Esophagus squamous epithelium (tissue), 5 donors: ENCODE measurements at regions not wholly inside any gene's neighbourhood (a gene's known extent, or its start where the extent isn't known, plus 50 kb on each side); places are given as distances from the start of the nearest gene placed in this dataset.

Source experiments
- DNase-seq: peaks from one replicate; lab custom pipeline; 2025; lab: John Stamatoyannopoulos, UW
- H3K27ac ChIP-seq, 4 donors: fragments of 200-600 bp; sonication (generic); one replicate each; pipeline ENCODE4 v1.5.1; 2016 to 2019; ENCODE audit warnings: mild to moderate bottlenecking in 1 of 4
- H3K27me3 ChIP-seq, 4 donors: fragments of 200-600 bp; sonication (generic); 1 replicate in 3 of 4; 2 replicates in 1 of 4; pipeline versions ENCODE4 v1.5.1 to v1.6.0; 2017 to 2021; ENCODE audit warnings: antibody characterized with exemption in 1 of 4
- H3K36me3 ChIP-seq, 3 donors: fragments of 200-600 bp; sonication (generic); one replicate each; pipeline ENCODE4 v1.5.1; 2016 to 2019
- H3K4me1 ChIP-seq, 3 donors: fragments of 200-600 bp; sonication (generic); one replicate each; pipeline ENCODE4 v1.5.1; 2017 to 2019
- H3K4me3 ChIP-seq, 4 donors: fragments of 200-600 bp; sonication (generic); 1 replicate in 3 of 4; 2 replicates in 1 of 4; pipeline ENCODE4 v1.5.1; 2016 to 2019; ENCODE audit warnings: mild to moderate bottlenecking in 2 of 4, moderate library complexity in 1 of 4
- H3K9me3 ChIP-seq, 3 donors: fragments of 200-600 bp; sonication (generic); one replicate each; pipeline ENCODE4 v1.5.1; 2016 to 2019
- POLR2A ChIP-seq, 4 donors: fragments of 450-650 bp; IDR thresholded peaks; one replicate each; pipeline ENCODE4 v1.6.1; 2017; ENCODE audit warnings: antibody characterized with exemption in 4 of 4, mild to moderate bottlenecking in 4 of 4, moderate library complexity in 3 of 4
- WGBS, 2 donors: methylation state at CpG; one replicate each; pipeline ENCODE4 v1.1.5; 2018; 5-methylcytosine and 5-hydroxymethylcytosine counted together
- intact Hi-C: fragments of 100-400 bp; cut with DNase I; formaldehyde crosslinking; loops from one replicate; pipeline ENCODE4 v1.15.0; 2022
- TF ChIP-seq, protein P1 (sequence below), 6 experiments: fragments of 450-650 bp in 4 of 6; fragments of 200-600 bp in 2 of 6; sonication (generic) in 2 of 6; IDR thresholded peaks; one replicate each; pipeline ENCODE4 v1.5.1; 2016 to 2019; ENCODE audit warnings: antibody characterized with exemption in 6 of 6, mild to moderate bottlenecking in 4 of 6, moderate library complexity in 4 of 6
- donor health status: DM: yes; HTN: yes; CAD: no.

DNA sequence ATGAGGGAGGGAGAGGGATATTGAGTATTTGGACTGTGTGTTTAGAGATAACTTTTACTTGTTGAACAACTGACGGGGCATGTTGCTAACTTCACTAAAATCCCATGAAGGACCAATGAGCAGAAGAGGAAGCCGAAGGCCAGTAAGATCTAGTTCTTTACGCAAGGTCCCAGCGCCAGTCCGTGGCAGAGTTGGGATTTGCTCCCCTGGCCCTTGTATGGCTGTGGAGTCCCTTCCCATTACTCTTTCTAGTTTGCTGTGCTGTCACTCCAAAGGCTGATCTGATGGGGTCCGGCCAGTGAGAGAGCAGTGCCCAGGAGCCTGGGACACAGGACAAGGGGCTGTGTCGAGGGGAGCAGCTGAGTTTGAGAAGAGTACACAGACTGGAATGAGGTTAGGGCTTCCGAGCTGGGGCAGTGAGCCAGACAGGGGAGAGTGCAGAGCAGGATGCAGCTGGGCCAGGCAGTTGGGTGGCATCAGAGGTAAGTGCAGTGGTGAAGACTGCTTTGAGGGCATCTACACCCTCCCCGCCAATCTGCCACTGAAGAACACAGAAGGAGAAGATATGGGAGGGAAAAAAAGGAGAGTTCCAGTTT lies 692.9 kb upstream of the HS6ST1 start:
- H3K4me3 ChIP-seq, result no peak overlapping the region
- H3K4me1 ChIP-seq, result peaks cover 0 to 17% (median 0%) of the 10 kb centered on the region in 3 donors
- 60 to 85% methylated on average over 5 to 8 of the region's 9 CpGs for WGBS, 2 donors
- H3K27me3 ChIP-seq, result no peaks in the 10 kb centered on the region
- no peaks in the 10 kb centered on the region for H3K36me3 ChIP-seq
- intact Hi-C loops, result no loop called here
- H3K9me3 ChIP-seq, result no peaks in the 10 kb centered on the region
- TF ChIP-seq, protein P1, sequence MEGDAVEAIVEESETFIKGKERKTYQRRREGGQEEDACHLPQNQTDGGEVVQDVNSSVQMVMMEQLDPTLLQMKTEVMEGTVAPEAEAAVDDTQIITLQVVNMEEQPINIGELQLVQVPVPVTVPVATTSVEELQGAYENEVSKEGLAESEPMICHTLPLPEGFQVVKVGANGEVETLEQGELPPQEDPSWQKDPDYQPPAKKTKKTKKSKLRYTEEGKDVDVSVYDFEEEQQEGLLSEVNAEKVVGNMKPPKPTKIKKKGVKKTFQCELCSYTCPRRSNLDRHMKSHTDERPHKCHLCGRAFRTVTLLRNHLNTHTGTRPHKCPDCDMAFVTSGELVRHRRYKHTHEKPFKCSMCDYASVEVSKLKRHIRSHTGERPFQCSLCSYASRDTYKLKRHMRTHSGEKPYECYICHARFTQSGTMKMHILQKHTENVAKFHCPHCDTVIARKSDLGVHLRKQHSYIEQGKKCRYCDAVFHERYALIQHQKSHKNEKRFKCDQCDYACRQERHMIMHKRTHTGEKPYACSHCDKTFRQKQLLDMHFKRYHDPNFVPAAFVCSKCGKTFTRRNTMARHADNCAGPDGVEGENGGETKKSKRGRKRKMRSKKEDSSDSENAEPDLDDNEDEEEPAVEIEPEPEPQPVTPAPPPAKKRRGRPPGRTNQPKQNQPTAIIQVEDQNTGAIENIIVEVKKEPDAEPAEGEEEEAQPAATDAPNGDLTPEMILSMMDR (IDR thresholded peaks at IDR 0.05), result no peak
- no peak for TF ChIP-seq POLR2A (IDR thresholded peaks at IDR 0.05)
- no peak overlapping the region for H3K27ac ChIP-seq
- no peak for DNase-seq

DNA sequence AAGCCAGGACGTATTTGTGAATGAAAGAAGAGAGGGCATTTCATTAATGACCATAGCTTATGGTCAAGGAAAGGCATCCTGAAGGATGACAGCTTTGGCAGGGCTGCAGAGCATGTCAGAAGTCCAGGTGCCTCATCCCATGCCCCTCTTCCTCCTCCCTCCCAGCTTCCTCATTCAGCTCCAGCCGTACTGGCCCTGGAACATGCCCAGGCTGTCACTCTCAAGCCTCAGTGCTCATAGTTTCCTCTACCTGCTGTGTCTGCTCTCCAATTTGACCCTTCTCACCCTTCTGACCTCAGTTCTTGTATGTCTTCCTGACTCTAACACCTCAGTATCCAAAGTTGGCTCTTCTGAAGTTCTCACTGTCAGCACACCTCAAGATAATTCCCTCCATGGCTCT lies 695.8 kb upstream of the HS6ST1 start:
- Histone ChIP-seq H3K27ac (no peak overlapping the region), H3K4me3 (no peak overlapping the region), H3K36me3 (no peaks in the 10 kb centered on the region), H3K27me3 (no peaks in the 10 kb centered on the region), H3K4me1 (peaks cover 0 to 12% (median 0%) of the 10 kb centered on the region in 3 donors), H3K9me3 (no peaks in the 10 kb centered on the region)
- DNase-seq, result no peak
- intact Hi-C loops, result no loop called here
- TF ChIP-seq, protein P1 (IDR thresholded peaks at IDR 0.05), result no peak
- no peak for TF ChIP-seq POLR2A (IDR thresholded peaks at IDR 0.05)
- WGBS, 2 donors, result 47 to 73% methylated on average over 2 of the region's 2 CpGs

DNA sequence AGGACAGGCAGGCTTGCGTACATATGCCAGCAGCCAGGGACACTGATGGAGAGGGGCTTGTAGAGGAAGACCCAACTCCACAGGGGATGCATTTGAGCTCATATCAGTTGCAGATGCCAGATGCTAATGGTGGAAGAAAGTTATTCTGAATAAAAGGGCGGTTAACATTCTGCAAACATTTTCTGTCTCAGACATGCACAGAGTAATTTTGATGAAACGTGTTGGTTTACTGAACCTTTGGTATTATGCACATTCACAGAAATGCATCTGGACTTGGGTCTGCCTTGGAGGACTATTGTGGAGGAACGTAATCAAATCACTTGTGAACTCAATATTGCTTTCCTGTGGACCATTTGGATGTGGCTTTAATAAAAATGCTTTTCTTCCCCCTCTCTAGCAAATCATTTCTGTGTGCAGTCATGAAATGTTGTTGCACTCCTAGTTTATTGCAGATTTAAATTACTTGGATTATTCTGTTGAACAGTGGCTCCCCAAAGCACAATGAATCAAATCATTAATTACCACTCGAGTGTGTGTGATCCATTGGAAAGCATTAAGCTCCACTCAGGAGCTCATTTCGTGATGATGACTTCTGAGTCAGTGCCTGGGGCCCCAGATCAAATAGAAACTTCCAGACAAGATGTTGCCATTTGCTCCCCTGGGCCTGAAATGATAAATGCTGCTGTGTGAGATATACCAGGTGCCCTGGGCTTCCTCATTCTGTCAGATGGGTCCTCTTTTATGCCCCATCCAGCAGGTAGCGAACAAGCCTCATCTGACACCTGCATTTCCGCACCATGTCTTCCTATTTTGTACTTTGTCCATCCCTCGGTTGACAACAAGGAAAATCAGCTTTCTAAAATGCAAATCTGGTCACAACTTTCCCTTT lies 697.0 kb upstream of the HS6ST1 start:
- no peaks in the 10 kb centered on the region for H3K9me3 ChIP-seq
- DNase-seq, result no peak
- no peak overlapping the region for H3K27ac ChIP-seq
- 86 to 88% methylated on average over 8 of the region's 9 CpGs for WGBS, 2 donors
- TF ChIP-seq, protein P1 (IDR thresholded peaks at IDR 0.05), result no peak
- no peak for TF ChIP-seq POLR2A (IDR thresholded peaks at IDR 0.05)
- peaks cover 0 to 12% (median 0%) of the 10 kb centered on the region in 3 donors for H3K4me1 ChIP-seq
- intact Hi-C loops, result no loop called here
- H3K36me3 ChIP-seq, result no peaks in the 10 kb centered on the region
- no peak overlapping the region for H3K4me3 ChIP-seq
- H3K27me3 ChIP-seq, result no peaks in the 10 kb centered on the region

DNA sequence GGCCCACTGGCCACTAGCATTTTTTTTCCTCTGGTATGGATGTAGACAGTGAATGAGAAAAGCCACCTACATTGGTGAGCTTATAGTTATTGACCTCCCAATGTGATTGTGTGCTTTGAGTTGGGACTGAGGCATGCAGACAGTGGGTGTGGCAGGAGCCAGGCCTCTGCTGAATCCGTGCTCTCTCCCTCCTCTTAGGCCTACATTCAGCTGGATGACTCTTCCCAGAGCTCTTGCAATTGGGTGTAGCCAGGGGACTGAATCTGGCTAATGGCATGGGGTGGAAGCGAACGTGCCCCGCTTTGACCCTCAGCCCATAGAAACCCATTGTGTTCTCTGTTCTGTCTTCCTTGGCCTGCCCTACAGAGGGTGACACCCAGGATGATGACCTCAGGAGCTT lies 698.3 kb upstream of the HS6ST1 start:
- no peak for TF ChIP-seq POLR2A (IDR thresholded peaks at IDR 0.05)
- TF ChIP-seq, protein P1 (IDR thresholded peaks at IDR 0.05), result no peak
- intact Hi-C loops, result no loop called here
- WGBS, 2 donors, result 77 to 96% methylated on average over 4 of the region's 4 CpGs

DNA sequence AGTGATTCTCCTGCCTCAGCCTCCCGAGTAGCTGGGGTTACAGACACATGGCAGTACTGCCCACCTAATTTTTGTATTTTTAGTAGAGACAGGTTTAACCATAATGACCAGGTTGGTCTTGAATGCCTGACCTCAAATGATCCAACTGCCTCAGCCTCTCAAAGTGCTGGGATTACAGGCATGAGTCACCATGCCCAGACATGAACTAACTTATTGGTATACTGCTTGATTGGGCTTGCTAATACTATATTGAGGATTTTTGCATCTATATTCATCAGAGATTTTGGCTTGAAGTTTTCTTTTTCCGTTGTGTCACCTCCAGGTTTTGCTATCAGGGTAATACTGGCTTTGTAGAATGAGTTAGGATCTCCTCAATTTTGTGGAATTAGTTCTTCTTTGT lies 706.1 kb upstream of the HS6ST1 start:
- Histone ChIP-seq H3K36me3 (no peaks in the 10 kb centered on the region), H3K4me3 (no peak overlapping the region), H3K27ac (peak overlapping the region in 2 of 4 donors; percentile 21 to 44), H3K4me1 (peaks cover 0 to 13% (median 0%) of the 10 kb centered on the region in 3 donors), H3K9me3 (no peaks in the 10 kb centered on the region), H3K27me3 (peaks cover 0 to 4% (median 0%) of the 10 kb centered on the region in 4 donors)
- intact Hi-C loops, result no loop called here
- TF ChIP-seq, protein P1 (IDR thresholded peaks at IDR 0.05), result no peak
- TF ChIP-seq POLR2A (IDR thresholded peaks at IDR 0.05), result no peak
- DNase-seq, result no peak
- 13 to 40% methylated on average over 2 of the region's 2 CpGs for WGBS, 2 donors

More for the DNA sequence above, 698.3 kb upstream of the HS6ST1 start:
- no peaks in the 10 kb centered on the region for H3K27me3 ChIP-seq
- H3K36me3 ChIP-seq, result no peaks in the 10 kb centered on the region
- no peaks in the 10 kb centered on the region for H3K9me3 ChIP-seq
- no peak overlapping the region for H3K4me3 ChIP-seq
- H3K4me1 ChIP-seq, result peaks cover 0 to 12% (median 0%) of the 10 kb centered on the region in 3 donors
- DNase-seq, result no peak
- H3K27ac ChIP-seq, result peak overlapping the region in 1 of 4 donors; percentile 52
